GM18517 (cell line): ENCODE measurements at regions not wholly inside any gene's neighbourhood (a gene's known extent, or its start where the extent isn't known, plus 50 kb on each side); places are given as distances from the start of the nearest gene placed in this dataset.

Experiments used
- ATAC-seq: cut with Tn5 transposase; IDR thresholded peaks from one replicate; pipeline ENCODE4 v1.9.1; 2021; ENCODE audit warnings: mild to moderate bottlenecking, moderate library complexity; ENCODE audit not compliant: unreplicated experiment

GRCh38 chr7:22589641-22590201, 89.7 kb upstream of the STEAP1B start:
- no peak for ATAC-seq

- no peak for ATAC-seq
Measured at GRCh38 chr7:22588351-22588750, 88.4 kb upstream of the STEAP1B start.

GRCh38 chr7:22587322-22587721, 87.3 kb upstream of the STEAP1B start:
- no peak for ATAC-seq

- no peak for ATAC-seq
Measured at GRCh38 chr7:22586786-22587140, 86.8 kb upstream of the STEAP1B start.

GRCh38 chr7:22586101-22586785, 86.3 kb upstream of the STEAP1B start:
- ATAC-seq: no peak

GRCh38 chr7:22584179-22584578, 84.2 kb upstream of the STEAP1B start:
- ATAC-seq: peak; percentile 59

- ATAC-seq: no peak
Measured at GRCh38 chr7:22582863-22583622, 83.1 kb upstream of the STEAP1B start.

- no peak for ATAC-seq
Measured at GRCh38 chr7:22581099-22581498, 81.1 kb upstream of the STEAP1B start.

- no peak for ATAC-seq
Measured at GRCh38 chr7:22579961-22580360, 80.0 kb upstream of the STEAP1B start.

- no peak for ATAC-seq
Measured at GRCh38 chr7:22578007-22578733, 78.2 kb upstream of the STEAP1B start.

GRCh38 chr7:22577470-22578001, 77.5 kb upstream of the STEAP1B start:
- no peak for ATAC-seq

- ATAC-seq: no peak
Measured at GRCh38 chr7:22576612-22577469, 76.9 kb upstream of the STEAP1B start.

- no peak for ATAC-seq
Measured at GRCh38 chr7:22574754-22575520, 74.9 kb upstream of the STEAP1B start.

GRCh38 chr7:22572937-22573336, 72.9 kb upstream of the STEAP1B start:
- ATAC-seq: no peak

GRCh38 chr7:22572292-22572691, 72.3 kb upstream of the STEAP1B start:
- no peak for ATAC-seq

GRCh38 chr7:22571766-22572165, 71.8 kb upstream of the STEAP1B start:
- no peak for ATAC-seq

GRCh38 chr7:22569586-22570321, 69.8 kb upstream of the STEAP1B start:
- ATAC-seq: no peak

GRCh38 chr7:22566592-22566991, 66.6 kb upstream of the STEAP1B start:
- ATAC-seq: no peak

- no peak for ATAC-seq
Measured at GRCh38 chr7:22566176-22566575, 66.2 kb upstream of the STEAP1B start.
